ENCODE measurements at regions not wholly inside any gene's neighbourhood (a gene's known extent, or its start where the extent isn't known, plus 50 kb on each side); places are given as distances from the start of the nearest gene placed in this dataset.

DNA sequence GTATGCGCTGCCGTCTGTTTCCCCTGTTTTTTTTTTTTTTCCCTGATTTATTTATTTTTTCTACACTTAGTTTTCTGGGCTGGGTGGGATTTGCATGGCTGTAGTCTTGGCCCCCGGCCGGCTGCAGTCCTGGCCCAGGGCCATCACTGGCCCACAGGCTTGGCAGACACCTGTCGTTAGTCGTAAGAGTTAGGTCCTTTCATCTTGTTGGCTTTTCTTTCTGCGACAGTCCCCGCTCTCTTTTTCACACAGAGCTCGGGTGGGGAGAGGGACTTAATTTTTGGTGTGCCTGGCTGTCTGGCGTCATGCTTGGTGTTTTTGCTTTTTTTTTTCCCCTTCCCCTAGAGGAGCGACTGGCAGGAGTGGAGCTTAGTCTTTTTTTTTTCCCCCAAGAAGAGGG is 183.4 kb downstream of the KLF13 start:
- no peak for DNase-seq (ENCODE audit: low read depth)

DNA sequence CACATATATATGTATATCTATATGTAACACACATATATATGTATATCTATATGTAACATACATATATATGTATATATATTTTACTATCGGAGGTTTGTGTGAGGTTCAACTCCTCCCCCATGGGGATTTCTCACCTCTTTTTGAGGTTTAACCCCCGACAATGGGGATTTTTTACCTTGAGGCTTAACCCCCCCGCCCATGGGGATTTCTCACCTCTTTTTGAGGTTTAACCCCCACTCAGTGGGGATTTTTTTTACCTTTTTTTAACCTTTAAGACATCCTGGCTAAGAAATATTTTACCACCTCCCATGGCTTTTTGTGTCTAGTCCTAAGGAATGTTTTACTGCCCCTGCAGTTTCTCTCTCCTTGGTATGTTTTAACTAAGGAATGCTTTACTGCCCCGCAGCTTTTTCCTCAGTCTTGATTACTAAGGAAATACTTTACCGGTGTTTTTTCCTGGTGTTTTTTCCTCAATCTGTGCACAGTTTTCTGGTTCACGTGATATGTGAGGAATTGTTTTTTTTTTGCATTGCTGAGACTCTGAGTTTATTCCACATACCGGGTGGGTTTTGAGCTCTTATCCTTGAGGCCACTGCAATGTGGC is 185.2 kb downstream of the KLF13 start:
- no peak for DNase-seq (ENCODE audit: low read depth)

DNA sequence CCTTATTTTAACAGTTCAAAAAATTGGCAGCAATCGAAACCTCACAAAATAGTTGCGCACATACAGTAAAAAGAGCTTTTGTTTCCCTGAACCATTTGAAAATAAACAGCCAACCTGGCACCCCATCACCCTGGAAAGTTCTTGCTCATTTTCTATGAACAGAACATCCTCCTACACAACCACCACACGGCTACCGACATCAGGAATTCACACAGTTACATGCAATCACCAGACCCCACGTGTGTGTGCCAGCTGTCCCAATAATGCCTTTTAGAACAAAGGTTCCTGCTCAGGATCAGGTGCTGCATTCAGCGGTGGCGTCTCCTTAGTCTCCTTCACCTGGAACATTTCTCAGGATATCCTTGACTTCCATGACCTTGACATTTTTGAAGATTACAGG is 186.5 kb downstream of the KLF13 start:
- DNase-seq (ENCODE audit: low read depth) = no peak

DNA sequence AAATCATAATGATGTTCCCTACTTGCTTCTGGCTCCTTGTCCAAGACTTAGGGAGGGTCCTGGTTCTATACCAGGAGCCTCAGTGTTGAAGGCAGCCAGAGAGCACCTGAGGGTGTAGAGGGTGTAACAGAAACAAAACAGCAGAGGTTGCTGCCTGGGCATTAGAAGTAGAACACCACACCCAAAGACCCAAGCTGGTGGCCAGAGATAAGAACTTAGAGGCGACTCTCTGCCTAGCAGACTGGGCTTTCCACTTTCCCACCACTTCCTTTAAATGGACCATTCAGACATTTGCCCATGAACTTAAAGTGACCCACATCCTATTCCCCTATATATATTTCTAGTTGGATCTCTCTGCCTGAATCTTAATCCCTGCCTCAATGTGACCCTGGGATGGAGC is 189.8 kb downstream of the KLF13 start:
- no peak for DNase-seq (ENCODE audit: low read depth)

DNA sequence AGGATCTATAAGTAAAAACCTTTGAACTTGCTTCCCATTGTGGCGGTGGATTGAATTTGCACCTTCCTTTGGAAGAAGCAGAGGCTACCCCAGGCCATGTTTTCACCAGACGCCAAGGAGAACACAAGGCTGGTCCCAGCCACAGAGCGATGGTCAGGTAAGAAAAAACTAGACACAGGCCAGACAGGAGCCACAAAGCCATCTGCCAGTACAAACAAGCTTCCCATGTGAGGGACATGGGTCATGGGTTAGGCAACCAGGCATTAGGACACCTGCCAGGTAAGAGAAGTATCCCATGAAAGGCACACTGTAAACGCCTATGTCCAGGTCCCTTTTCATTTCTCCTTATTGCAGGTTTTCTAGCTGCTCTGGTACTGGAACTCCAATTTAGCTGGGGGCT is 190.2 kb downstream of the KLF13 start:
- DNase-seq (ENCODE audit: low read depth) = no peak

DNA sequence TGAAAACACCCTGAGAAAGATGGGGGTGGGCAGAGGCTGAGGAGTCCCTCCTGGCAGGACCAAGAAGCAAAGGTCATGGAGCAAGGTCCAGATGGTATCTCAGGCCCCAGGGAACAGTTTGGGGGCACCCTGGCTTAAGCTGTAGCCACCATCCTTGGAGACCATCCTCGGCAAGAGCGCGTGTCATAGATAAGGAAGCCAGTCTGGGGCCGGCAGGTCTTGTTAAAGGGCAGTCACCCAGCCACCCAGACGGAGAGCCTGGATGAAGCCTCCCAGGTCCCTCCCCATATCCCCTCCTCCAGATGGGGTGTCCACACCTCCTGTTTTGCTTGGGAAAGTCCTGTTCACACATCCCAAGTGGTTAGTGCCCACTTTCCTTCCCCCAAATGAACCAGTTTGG is 191.1 kb downstream of the KLF13 start:
- no peak for DNase-seq (ENCODE audit: low read depth)

DNA sequence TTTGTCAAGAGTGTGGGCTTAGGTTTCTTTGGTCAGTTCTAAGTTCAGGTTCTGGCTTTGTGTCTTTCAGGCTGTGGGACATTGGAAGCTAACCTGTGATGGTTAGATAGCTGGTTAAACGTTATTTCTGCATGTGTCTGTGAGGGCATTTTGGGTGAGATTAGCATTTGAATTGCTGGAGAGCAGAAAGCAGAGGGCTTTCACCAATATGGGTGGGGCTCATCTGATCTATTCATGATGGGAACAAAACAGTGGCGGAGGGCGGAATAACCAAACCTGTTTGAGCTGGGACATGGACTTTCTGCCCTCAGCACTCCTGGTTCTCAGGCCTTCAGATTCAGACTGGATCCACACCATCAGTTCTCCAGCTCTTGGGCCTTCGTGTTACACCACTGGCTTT is 195.4 kb downstream of the KLF13 start:
- DNase-seq (ENCODE audit: low read depth) = no peak

DNA sequence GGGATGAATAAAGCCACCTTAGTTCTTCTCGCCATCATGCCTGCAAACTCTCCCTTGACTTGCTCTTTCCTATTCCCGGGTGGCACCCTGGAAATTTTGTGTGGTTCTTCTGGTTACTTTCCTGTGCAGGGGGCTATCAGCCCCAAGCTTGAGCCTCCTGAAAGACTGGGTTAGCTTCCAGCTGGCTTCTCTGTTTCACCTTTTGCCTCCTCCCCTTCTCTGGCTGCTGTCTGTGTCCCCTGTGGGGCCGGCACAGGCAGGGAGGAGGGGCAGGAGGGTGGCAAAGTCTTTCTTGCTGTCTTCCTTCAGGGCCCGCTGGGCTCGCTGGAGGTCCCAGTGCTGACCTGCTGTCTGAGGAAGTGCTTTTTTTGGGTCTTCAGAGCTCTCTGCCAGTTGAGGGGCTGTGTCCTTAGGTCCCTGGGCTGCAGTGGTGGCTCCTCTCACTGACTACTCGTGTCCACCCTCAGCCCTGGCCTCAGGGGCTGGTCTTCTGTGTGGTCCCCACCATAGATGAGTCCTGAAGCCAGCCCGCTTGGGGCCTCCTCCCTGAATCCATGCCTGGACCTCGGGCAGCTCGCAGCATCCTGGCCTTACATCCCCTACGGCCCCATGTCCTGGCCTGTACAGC is 196.5 kb downstream of the KLF13 start:
- no peak for DNase-seq (ENCODE audit: low read depth)

DNA sequence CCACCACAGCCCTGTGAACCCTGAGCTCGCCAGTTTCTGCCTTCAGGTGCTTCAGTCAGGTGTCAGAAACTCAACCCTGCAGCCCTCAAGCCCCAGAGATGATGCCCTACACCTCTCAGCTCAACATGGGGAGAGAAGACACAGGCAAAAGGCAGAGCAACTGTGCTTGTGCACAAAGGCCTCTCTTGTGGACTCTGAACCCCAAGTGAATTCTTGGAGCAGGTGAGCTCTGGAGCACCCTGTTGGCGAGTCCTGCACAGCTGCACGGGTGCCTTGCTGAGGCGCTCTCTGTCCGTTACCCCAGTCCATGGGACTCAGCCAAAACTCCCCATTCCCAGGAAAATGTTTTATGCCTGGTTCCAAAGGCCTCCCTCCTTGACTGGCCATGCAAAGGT is 197.0 kb downstream of the KLF13 start:
- DNase-seq (ENCODE audit: low read depth) = no peak

DNA sequence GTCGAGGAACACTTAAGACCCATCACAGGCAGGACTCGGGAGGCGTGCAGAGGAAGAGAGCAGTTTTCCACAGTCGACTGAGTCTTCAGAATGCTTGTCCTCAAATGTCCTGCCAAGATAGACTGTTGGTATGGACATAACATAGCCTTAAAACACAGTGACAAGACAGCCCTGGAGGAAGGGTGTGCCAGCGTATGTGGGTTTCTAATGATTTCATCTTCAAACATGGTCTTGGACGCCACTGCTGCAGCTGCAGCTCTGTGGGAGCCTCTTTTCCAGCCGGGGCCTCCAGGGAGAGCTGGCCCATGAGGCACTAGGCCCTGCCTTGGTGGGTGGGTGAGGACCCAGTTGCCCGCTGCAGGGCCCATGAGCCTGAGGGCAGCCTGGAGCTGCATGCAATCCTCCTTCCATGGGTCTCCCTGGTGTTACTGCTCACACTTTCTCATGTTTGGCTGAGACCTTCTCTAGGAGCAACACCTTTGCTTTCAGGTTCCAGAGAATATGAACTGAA is 198.6 kb downstream of the KLF13 start:
- no peak for DNase-seq (ENCODE audit: low read depth)

DNA sequence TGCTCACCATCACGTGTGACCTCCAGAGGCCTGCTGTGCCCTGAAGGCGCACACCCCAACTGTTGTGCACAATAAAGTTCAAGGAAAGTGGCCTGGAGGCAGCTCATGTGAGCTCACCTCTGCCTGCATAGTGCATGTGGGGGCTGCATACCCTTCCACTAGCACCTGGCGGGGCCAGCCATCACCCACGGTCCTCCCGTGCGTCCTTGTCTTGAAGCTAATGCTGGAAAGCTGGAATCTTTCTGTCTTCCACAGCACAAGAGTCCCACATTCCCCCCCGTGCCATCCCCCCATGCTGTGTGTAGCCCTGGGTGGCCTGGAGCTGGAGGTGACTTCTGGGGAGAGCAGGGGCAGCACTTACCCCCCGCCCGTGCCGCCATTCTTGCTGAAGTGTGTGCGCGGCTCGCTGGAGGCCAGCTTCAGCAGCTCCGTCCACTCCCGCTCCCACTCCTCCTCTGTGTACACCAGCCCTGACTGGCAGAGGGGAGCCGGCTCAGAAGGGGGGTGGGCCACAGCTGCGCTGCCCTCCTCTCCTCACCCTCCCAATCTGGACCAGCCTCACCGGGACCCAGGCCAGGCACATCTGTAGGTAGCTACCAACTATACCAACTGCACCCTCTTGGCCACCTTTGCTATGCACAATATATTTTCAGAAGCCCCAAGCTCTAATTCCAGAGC is 199.5 kb downstream of the KLF13 start:
- DNase-seq (ENCODE audit: low read depth) = no peak

DNA sequence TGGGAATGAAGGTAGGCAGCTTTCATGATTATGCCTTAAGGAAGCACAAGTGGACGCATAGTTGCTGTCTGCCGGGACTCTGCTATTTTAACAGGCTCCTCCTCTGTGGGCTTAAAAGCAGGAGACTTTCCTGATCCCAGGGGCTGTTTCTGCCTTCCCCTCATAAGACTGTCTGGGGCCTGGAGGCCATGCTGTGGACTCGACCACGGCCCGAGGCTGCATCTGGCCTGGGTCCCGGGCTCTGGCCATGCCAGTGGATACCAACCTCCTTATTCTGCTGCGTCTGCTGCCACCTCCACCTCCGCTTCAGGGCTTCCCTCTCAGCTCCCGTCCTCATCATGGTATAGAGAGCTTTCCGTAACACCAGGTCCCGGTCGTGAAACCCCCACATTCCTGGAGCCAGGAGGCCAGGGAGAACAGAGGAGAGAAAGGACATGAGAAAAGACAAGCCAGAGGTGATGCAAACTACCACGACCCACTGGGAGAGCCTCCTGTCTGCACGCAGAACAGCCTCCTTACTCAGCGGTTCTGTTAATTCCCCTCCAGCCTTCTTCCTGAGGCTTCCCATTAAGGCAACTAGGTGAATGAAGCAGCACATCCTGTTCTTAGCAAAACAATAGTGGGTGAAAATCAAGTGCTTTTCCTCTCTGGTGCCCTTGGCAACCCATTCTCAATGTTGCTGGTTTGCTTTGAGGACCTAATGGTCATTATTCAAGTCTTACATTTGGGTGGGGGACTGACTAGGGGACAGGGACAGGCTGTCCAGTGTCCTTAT is 200.5 kb downstream of the KLF13 start:
- DNase-seq (ENCODE audit: low read depth) = no peak

DNA sequence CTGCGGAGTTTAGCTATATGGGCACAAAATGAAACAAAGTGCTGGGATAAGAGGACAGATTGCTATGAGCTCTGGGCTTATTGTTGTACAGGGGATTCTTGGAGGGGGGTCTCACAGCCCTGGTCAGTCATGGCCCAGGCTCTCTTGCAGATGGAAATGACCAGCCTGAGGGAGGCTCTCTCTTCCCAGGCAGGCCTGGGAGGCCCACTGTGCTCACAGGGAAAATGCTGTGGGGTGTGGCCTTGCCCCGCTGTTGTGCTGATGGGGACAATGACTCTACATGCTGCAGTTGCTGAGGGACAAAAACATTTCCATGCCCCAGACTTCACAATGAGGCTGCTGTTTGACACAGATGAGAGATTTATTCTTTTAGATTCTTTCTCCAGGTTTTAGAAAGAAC is 202.2 kb downstream of the KLF13 start:
- DNase-seq (ENCODE audit: low read depth) = no peak

DNA sequence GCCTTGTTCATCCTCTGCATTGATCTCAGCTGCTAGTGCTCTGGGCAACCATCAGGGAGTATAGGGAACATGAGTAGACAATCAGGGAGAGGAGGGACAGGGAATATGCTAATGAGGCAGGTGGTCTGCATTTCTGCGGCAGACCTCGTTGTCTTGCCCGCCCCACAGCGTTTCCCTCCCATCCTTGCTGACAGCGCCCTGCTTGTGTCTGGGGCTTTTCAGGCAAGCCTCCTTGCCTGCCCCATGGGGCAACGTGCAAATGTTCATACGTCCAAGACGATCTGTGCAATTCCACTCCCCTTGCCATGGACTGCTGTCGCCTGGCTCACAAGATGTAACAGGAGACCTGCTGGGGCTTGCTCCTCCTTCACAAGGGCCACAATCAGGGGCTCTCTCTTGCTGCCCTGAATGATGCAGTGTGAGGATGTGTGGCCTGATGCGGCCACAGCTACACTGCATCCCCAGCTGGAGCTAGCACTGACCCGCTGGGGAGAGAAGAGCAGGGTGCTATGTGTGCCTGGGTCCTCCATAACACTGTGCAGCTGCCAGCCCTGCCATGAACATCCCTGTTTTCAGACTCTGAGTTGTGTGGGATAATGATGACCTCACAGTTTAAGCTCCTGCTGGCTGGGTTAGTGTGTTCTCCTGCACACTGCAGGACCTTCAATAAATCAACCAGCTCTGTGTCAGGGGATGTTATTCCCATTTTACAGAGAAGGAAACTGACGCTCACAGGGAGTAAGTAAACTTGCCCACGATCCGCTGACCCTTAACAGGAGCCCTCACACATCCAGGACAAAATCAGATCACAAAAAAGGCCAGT is 211.3 kb downstream of the KLF13 start:
- no peak for DNase-seq (ENCODE audit: low read depth)

DNA sequence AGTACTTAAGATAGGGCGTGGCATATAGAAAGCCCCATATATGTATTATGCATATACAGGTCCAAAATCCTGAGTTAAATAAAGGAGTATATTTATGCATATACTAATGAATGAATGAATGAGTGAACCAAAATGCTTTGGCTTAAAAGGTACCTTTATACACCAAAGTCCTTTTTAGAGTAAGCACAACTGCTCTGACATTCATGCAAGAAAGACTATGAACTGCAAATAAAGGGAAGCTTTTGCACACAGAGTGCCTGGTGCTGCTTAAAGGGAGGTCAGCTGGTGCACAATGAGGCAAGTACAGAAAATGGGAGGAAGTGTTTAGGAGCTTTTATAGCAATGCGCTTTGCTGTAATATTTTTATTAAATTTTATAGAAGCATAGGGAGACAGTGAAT is 214.0 kb downstream of the KLF13 start:
- DNase-seq (ENCODE audit: low read depth) = no peak

DNA sequence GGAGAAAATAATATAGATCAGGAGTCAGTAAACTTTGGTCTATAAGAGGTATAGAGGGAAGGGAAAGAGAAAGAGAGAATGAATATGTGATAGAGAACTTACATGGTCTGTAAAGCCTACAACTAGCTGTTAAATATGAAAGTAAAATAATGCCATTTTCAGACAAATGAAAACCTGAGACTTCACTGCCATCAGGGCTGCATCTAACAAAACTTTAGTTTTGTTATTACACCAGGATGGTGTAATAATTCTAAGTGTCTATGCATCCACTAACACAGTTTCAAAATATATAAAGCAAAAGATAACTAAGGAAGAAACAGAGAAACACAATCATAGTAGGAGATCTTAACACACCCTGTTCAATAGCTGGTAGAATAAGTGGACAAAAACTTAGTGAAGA is 217.7 kb downstream of the KLF13 start:
- no peak for DNase-seq (ENCODE audit: low read depth)

DNA sequence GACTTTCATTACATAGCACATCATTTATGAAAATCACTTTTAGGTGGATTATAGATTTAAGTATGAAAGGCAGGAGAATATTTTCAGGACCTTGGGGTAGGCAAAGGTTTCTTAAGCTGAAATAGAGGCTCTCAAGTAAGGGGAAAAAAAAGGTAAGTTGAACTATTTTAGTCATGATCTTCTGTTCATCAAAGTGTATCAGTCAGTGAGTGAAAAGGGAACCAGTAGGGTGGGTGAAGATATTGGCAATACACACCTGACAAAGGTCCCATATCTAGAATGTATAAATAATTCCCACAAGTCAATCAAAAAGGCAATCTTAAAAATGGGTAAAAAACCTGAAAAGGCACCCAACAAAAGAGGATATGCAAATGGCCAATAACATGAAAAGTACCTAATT is 218.6 kb downstream of the KLF13 start:
- no peak for DNase-seq (ENCODE audit: low read depth)

DNA sequence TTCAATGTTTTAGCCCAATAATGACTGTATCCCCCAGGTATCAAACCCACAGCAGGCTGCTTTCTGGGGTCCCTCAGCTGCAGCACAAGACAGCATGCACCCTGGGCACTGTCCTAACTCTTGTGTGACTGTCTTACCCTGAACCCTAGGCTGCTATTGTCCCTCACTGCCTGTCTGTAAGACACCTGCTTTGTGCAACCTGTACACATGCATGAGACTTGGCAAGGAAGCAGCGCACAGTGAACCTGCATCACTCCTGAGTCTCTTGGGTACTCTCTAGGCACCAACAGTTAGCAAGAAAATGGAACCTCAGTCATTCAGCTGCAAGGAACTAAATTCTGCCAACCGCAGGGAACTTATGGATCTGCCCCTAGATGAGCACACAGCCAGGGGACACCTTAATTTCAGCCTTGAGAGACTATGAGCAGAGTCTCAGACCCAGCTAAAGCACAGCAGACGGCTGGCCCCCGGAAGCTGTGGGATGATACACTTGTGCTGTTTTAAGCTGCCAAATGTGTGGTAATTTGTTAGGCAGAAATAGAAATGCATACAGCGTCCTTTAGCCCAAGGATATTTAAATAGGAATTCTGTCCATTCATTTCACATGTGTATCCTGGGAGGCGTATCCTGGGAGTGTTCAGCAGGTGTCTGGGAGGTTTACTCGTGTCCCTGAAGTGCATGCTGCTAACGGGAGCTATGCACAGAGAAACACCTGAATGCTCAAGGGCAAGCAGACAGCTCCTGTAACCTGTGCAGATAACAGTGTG is 223.8 kb downstream of the KLF13 start:
- DNase-seq (ENCODE audit: low read depth) = no peak

DNA sequence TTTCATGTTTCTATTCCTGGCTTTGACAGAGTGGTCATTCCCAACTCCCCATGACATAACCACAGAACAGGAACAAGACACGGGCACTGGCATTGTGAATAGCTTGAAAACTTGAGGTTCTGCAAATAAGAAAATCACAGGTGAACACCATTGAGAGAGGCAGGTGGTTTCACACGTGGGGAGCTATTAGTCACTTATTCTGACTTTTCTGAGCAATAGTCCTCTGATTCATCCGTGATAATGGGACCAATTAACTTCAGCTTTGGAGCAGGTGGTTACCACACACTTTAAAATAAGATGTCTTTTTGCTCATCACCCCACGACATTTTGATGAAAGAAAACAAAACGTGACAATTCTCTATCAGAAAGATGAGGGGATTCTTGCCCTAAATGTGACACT is 224.7 kb downstream of the KLF13 start:
- no peak for DNase-seq (ENCODE audit: low read depth)

DNA sequence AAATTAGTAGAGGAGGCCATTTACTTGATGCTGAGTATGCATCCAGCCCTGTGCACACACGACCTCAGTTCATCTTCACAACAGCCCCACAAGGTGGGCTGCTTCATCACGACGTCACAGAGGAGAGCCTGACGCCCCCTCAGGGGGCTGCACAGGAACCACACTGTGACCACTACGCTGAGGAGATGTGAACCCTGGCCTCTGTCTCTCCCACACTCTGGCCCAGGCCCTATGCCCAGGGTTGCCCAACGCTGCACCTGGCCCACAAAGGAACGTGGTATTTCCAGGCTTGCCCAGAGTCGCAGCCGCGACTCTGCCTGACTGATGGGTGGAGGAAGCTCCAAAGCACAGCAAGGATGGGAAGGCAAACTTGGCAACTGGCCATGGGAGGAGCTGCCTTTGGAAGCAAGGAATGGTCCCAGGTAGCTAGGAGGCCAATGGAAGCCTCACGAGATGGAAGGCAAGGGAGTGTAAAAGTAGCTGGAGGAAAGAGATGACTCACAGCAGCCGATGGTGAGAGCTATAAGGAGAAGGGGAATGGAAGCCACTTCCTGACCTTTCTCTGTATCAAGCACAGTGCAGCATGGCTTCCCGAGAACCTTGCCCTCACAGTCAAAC is 226.0 kb downstream of the KLF13 start:
- peak; percentile 40 for DNase-seq (ENCODE audit: low read depth)

DNA sequence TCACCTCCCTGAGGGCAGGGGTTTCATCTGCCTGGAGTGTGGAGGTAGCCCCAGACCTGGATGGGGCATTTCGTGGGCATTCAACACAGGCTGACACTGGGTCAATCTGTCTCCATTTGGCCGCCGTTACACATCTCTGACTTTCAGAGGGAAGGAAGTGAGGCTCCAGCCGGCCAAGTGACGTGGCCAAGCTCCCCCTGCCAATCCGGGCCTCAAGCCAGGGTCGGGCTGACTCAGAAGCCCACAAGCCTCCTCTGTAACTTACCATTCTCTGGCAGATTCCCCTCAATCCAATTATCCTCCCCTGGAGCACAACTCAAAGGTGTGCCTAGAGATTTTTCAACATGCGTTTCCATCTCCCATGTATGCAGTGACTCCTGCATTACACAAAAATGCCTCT is 227.6 kb downstream of the KLF13 start:
- peak; percentile 84 for DNase-seq (ENCODE audit: low read depth)
